Activated T-helper 1 cell treated with anti-CD3 and anti-CD28 coated beads, Interleukin-12 subunit alpha, Interleukin-12 subunit beta, Interleukin-2, Interleukin-4 antibody, amounts not matched to agents 30 ng/mL and 10 ng/mL and 1 ng/mL, durations not matched to agents 14 hours and 24 hours and 36 hours (primary cell): ENCODE measurements at regions not wholly inside any gene's neighbourhood (a gene's known extent, or its start where the extent isn't known, plus 50 kb on each side); places are given as distances from the start of the nearest gene placed in this dataset.
"Not testable (repeated sequence)": the region's sequence is repeated elsewhere in the genome, so short reads cannot be mapped to it uniquely, and the experiment has no call there.

Experiments
- DNase-seq: peaks from one replicate; pipeline ENCODE4 v3.0.0; 2021; ENCODE audit warnings: low spot score
- H3K27ac Mint-ChIP-seq: one replicate; pipeline ENCODE4 v1.8.0; 2021; ENCODE audit warnings: mild to moderate bottlenecking, mixed read lengths
- H3K27me3 Mint-ChIP-seq: one replicate; pipeline ENCODE4 v1.8.0; 2022; ENCODE audit warnings: mild to moderate bottlenecking, moderate library complexity, mixed read lengths; ENCODE audit not compliant: insufficient read depth
- H3K36me3 Mint-ChIP-seq: one replicate; pipeline ENCODE4 v1.8.0; 2021; ENCODE audit warnings: low read depth, mixed read lengths
- H3K4me1 Mint-ChIP-seq: one replicate; pipeline ENCODE4 v1.8.0; 2021; ENCODE audit warnings: low read depth, mixed read lengths
- H3K4me3 Mint-ChIP-seq: one replicate; pipeline ENCODE4 v1.8.0; 2021; ENCODE audit warnings: mild to moderate bottlenecking, moderate library complexity, mixed read lengths
- H3K9me3 Mint-ChIP-seq: one replicate; pipeline ENCODE4 v1.8.0; 2021; ENCODE audit warnings: mixed read lengths
- intact Hi-C: fragments of 100-400 bp; cut with micrococcal nuclease; formaldehyde crosslinking; loops from one replicate; pipeline ENCODE4 v1.15.1; 2024

GRCh38 chr2:90298983-90299382 is 1607.5 kb downstream of the RPIA start:
- H3K4me3 Mint-ChIP-seq, H3K4me1 Mint-ChIP-seq, intact Hi-C loops, H3K9me3 Mint-ChIP-seq, H3K27me3 Mint-ChIP-seq, H3K27ac Mint-ChIP-seq, H3K36me3 Mint-ChIP-seq, DNase-seq: not testable (repeated sequence)

DNA sequence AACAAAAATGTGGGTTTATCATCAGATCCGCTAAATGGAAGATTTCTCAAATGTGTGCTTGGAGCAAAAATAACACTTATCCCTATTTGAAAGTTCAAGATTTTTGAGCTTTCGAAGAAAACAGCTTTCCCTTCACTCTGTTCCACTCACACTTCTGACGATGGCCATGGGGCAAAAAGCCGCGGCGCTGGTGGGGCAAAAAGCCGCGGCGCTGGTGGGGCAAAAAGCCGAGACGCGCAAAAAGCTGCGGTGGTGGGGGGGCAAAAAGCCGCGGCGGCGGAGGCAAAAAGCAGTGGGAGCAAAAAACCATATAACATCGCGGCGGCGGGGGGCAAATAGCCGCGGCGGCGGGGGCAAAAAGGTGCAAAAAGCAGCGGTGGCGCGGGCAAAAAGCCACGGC is 1631.5 kb downstream of the RPIA start:
- H3K4me1 Mint-ChIP-seq, H3K27me3 Mint-ChIP-seq, intact Hi-C loops, H3K9me3 Mint-ChIP-seq, H3K36me3 Mint-ChIP-seq, DNase-seq: not testable (repeated sequence)
- peak overlapping the region; percentile 59 for H3K4me3 Mint-ChIP-seq
- H3K27ac Mint-ChIP-seq: peak overlapping the region; percentile 77

GRCh38 chr2:90323612-90324558 is 1632.4 kb downstream of the RPIA start:
- intact Hi-C loops, DNase-seq, H3K36me3 Mint-ChIP-seq, H3K27ac Mint-ChIP-seq, H3K27me3 Mint-ChIP-seq, H3K4me1 Mint-ChIP-seq, H3K4me3 Mint-ChIP-seq, H3K9me3 Mint-ChIP-seq: not testable (repeated sequence)

- H3K36me3 Mint-ChIP-seq, H3K4me3 Mint-ChIP-seq, H3K9me3 Mint-ChIP-seq, H3K27ac Mint-ChIP-seq, H3K27me3 Mint-ChIP-seq, DNase-seq, H3K4me1 Mint-ChIP-seq, intact Hi-C loops: not testable (repeated sequence)
Observed at GRCh38 chr2:90324672-90325071, 1633.2 kb downstream of the RPIA start.

- H3K36me3 Mint-ChIP-seq, H3K27me3 Mint-ChIP-seq, intact Hi-C loops, H3K9me3 Mint-ChIP-seq, DNase-seq, H3K4me1 Mint-ChIP-seq, H3K27ac Mint-ChIP-seq, H3K4me3 Mint-ChIP-seq: not testable (repeated sequence)
Observed at GRCh38 chr2:90325796-90326353, 1634.4 kb downstream of the RPIA start.

- intact Hi-C loops, H3K27me3 Mint-ChIP-seq, H3K9me3 Mint-ChIP-seq, H3K4me3 Mint-ChIP-seq, H3K4me1 Mint-ChIP-seq, H3K27ac Mint-ChIP-seq, H3K36me3 Mint-ChIP-seq, DNase-seq: not testable (repeated sequence)
Observed at GRCh38 chr2:90355546-90355945, 1664.1 kb downstream of the RPIA start.

GRCh38 chr2:90359344-90359743 is 1667.9 kb downstream of the RPIA start:
- H3K4me1 Mint-ChIP-seq, H3K9me3 Mint-ChIP-seq, H3K27ac Mint-ChIP-seq, intact Hi-C loops, H3K4me3 Mint-ChIP-seq, H3K36me3 Mint-ChIP-seq, DNase-seq, H3K27me3 Mint-ChIP-seq: not testable (repeated sequence)

GRCh38 chr2:90359887-90360730 is 1668.6 kb downstream of the RPIA start:
- H3K36me3 Mint-ChIP-seq, H3K27ac Mint-ChIP-seq, H3K9me3 Mint-ChIP-seq, H3K27me3 Mint-ChIP-seq, H3K4me3 Mint-ChIP-seq, H3K4me1 Mint-ChIP-seq, DNase-seq, intact Hi-C loops: not testable (repeated sequence)

DNA sequence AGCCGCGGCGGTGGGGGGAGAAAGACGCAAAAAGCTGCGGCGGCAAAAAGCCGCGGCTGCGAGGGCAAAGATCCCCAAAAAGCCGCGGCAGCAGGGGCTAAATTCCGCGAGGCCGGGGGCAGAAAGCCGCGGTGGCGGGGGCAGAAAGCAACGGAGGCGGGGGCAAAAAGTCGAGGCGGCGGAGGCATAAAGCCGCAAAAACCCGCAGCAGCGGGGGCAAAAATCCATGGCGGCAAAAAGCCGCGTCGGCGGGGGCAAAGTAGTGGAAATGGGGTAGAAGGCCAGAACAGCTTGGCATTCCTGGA is 1669.2 kb downstream of the RPIA start:
- not testable (repeated sequence) for H3K27me3 Mint-ChIP-seq

More for the DNA sequence above, 1669.2 kb downstream of the RPIA start:
- H3K27ac Mint-ChIP-seq, intact Hi-C loops, H3K4me3 Mint-ChIP-seq, DNase-seq, H3K4me1 Mint-ChIP-seq, H3K36me3 Mint-ChIP-seq, H3K9me3 Mint-ChIP-seq: not testable (repeated sequence)
